Activated CD8-positive, alpha-beta memory T cell treated with anti-CD3 and anti-CD28 coated beads for 48 hours (primary cell): ENCODE measurements at regions not wholly inside any gene's neighbourhood (a gene's known extent, or its start where the extent isn't known, plus 50 kb on each side); places are given as distances from the start of the nearest gene placed in this dataset.
"Not testable (repeated sequence)": the region's sequence is repeated elsewhere in the genome, so short reads cannot be mapped to it uniquely, and the experiment has no call there.

Source experiments
- DNase-seq, 3 experiments: peaks; one replicate each; pipeline ENCODE4 v3.0.0-alpha.2; 2020; ENCODE audit warnings: low read depth in 2 of 3, low spot score in 2 of 3

DNA sequence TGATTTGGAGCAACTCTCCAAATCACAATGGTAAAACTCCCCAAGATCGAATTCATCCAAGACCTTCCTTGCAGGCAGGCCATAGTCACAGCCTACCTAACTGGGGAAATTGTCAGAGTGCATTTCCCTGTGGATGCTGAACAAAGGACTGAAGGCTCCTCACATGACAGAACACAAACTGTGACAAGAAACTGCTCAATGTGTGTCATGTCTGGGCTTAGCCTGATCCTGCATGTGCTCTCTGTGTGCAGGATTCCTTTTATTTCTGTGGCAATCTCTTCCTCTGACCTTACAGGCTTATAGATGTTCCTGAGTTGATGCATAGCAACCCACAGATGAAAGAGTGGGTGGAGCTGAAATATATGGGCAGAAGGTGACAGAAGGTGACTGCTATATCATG, 465.8 kb downstream of the ICE1 start:
- no peak for DNase-seq

GRCh38 chr5:5887833-5888232, 465.4 kb downstream of the ICE1 start:
- DNase-seq: no peak

GRCh38 chr5:5886812-5887486, 464.5 kb downstream of the ICE1 start:
- DNase-seq: peak in 1 of 3 experiments; percentile 2

GRCh38 chr5:5886353-5886752, 463.9 kb downstream of the ICE1 start:
- no peak for DNase-seq

DNA sequence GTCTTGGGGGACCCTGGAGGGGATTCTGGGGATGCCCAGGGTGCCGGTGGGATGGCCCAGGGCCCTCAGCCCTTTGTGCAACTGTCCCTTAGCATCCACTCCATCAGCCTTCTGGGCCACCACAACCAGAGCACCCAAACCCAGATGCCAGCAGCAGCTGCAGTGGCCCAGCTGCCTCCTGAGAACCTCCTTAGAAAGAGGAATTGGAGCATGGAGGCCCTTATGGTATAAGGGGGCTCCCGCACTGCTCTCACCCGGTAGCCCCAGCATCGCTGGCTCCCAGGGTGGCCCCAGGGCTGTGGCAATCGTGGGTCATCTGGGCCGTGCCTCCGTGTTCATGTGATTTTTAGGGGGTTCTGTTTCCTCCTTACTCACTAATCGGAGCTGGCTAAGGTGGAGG, 463.3 kb downstream of the ICE1 start:
- no peak for DNase-seq

DNA sequence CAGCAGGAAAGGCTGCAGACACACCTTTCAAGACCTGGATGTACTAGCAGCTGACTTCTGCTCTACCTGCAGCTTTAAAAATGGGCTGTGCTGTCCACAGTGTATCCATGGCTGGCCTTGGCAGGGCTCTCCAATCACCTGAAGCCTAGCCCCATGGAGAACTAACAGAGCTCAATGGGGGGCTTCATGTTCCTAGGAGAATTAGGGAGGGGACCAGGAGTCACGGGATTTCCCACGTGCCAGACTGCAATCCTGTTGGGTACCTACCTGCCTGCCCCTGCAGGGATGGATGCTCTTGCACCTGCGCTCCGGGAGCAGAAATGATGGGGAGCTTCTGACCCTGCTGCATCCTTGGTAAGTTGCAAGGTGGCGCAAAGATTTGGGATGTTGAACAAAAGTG, 462.1 kb downstream of the ICE1 start:
- no peak for DNase-seq

DNA sequence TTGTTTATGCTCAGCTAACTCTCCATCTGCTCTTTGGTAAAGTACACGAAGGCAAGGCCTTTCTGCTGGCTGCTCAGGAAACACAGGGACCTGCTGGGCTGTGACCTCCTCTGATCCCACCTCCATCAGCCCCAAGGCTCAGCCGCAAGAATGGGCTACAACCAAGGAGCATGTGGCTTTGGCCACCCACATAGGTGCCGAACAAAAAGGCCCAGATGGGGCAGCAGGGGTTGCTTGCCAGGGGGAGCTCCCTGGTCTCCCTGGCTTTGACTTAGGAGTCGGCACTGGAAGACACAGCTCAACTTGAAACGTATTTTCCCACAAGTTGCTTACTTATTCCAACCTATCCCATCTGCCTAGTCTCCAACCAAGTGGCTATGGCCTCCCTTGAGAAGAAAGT, 461.1 kb downstream of the ICE1 start:
- DNase-seq: no peak

DNA sequence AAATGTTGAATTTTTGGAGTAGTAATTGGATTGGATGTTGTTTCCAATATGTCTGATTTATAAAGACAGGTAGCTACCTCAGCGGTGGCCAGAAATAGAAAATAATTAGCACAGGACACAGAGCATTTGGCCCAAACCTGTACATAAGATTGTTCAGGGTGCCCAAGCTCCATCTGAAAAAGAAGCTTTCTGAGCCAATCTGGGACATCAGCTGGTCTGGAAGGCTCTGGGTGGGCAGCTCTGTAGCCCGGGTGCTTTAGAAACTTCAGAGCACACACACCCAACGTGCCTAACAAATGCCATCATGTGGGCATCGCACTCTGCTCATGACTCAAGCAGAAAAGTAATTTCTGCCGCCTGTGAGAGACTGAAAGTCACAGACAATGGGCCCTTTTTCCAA, 460.7 kb downstream of the ICE1 start:
- no peak for DNase-seq

DNA sequence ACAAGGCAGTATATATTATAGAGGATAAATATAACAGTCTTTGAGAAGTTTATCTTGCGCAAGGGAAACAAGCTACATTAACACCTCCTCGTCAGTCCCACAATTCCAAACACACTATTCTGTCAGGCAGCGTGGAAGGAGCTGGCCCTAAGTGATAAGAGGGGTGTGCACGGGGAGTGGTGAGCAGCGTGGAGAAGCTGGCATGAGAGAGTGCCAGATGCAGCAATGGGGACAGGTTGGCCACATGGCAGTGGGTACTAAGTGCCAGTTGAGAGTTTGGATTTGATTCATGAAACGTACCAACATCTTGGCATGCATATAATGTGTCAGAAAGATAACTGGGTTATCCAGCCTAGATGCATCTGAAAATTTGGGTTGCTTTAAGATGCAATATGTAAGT, 460.2 kb downstream of the ICE1 start:
- no peak for DNase-seq

DNA sequence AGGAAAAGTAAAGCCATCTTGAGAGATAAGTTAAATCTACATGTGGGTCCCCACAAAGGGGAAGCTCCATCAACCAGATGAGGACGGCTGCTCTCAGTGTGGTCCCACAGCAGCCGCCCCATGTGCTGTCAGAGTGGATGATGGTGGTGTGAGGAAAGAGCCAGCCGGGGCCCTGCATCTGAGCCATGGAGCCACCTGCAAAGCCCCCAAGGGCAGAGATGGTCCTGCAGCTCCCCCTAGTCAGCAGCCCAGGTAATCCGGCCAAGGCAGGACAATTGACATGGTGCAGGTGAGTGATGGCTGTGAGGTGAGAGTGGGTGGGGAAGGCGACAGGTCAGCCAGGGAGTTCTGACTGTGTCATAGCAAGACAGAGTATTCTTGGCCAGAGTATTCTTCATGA, 458.8 kb downstream of the ICE1 start:
- no peak for DNase-seq

DNA sequence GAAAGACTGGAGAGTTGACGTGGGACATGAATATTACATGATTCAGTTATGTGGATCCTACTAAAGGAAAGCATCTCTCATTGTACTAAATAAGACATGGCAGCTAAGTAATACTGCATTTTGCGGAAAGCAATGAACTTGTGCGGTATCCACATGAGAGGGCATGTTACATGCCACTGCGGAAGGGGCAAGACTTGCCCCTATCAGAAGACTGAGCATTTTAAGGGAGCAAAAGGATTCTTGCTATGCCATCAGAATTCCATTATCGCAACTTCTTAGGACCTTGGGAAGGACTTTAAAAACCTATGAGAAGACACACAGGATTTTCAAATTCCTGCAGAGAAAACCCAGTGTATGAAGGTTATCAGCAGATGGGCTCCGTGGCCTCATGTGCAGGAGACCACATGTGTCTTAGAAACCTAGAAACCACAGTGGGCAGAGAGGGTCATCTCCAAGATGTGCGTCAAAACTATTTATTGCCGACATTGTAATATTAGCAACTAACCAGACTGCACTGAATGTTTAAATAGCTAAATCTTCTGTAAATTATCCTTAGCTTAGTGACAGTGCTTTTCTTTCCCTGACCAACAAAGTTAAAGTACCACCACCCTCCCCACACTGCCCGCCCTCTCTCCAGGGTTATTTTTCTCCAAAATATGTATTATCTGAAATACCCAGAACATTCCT, 457.7 kb downstream of the ICE1 start:
- no peak for DNase-seq

- no peak for DNase-seq
Measured at GRCh38 chr5:5857396-5857795, 434.9 kb downstream of the ICE1 start.

- no peak for DNase-seq
Measured at GRCh38 chr5:5854087-5854486, 431.6 kb downstream of the ICE1 start.

DNA sequence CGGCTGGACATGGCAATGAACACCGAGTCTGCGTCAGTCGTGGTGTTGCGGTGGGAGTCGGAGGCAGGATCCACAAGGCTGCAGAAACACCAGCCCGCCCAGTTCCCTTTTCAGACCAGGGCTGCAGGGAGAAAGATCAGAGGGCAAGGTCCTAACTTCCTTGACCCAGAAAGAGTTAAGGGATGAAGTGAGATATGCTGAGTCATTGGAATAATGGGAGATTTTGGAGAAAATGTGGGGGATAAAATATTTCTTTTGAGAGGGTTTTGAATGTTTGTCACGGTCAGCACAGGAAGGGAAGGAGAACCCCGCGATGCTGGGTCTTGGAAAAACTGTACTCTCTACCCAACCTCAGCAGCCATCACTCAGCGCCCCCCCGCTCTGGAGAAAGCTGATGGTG, 416.0 kb downstream of the ICE1 start:
- no peak for DNase-seq

DNA sequence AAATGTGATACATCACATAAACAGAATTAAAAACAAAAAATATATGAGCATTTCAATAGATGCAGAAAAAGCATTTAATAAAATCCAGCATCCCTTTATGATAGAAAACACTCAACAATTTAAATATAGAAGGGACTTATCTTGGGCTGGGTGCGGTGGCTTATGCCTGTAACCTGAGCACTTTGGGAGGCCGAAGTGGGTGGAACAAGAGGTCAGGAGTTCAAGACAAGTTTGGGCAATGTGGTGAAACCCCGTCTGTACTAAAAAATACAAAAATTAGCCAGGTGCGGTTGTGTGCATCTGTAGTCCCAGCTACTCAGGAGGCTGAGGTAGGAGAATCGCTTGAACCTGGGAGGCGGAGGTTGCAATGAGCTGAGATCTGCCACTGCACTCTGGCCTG, 409.1 kb downstream of the ICE1 start:
- not testable (repeated sequence) for DNase-seq

DNA sequence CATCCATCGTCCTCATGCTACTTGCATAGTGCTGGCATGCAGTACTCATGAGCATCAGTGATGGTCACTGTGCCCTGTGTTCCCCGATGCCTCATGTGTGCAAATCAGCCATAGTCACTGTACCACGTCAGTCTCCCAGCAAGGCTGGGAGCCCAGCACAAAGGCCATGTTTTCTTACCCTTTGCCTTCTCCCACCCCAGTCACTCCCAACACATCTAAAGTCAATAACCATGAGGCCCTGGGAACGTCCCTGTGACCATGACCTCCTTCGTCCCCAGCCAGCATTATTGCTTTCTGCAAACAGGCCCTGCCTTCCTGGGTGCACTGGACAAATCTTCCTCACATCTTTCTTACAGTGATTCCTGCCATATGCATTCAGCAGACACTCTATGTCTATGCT, 406.1 kb downstream of the ICE1 start:
- no peak for DNase-seq

- DNase-seq: no peak
Measured at GRCh38 chr5:5826911-5827310, 404.4 kb downstream of the ICE1 start.

DNA sequence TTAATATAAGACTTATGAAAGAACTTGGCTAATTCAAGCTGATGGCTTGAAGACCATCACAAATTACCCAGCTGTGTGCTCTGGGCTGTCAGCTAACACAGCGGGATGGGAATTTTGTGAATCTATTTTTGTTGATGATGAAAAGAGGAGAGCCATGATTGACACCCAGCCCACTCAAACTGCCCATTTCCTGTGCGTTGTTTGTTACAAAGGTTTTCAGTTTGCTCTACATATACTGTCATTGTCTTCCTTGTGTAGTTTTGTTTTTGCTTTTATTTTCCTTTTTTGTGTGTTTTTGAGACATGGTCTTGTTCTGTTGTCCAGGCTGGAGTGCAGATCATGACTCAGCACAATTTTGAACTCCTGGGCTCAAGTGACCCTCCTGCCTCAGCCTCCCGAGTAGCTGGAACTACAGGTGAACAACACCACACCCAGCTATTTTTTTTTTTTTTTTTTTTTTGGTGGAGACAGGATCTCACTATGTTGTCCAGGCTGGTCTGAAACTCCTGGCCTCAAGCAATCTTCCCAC, 400.3 kb downstream of the ICE1 start:
- no peak for DNase-seq

DNA sequence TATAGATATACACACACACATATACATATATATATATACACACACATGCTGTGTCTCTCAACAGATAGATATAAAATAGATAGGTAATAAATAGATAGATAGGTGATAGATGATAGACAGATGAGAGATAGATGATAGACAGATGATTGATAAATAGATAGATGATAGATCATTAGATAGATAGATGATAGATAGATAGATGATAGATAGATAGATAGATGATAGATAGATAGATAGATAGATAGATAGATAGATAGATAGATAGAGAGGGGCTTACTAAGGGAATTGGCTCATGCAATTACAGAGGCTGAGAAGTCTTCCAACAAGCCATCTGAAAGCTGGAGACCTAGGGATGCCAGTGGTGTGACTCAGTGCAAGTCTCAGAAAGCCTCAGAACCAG, 394.5 kb downstream of the ICE1 start:
- no peak for DNase-seq

- DNase-seq: no peak
Measured at GRCh38 chr5:5813441-5813840, 391.0 kb downstream of the ICE1 start.

DNA sequence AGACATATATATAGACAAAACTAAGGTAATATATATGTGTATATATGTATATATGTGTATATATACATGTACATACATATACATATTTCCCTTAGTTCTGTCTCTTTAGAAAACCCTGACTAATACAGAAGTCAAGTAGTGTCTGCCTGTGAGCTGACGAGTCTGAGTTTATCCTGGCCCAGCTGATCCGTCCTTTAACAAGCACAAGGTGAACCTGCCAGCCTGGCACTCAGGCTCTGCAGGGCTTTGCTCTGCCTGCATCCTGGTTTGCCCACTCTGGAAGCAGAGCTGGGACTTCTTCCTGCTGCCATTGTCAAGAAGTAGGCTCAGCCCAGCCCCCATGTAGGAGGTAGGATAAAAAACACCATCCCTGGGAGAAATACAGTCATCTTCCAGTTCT, 388.0 kb downstream of the ICE1 start:
- no peak for DNase-seq

DNA sequence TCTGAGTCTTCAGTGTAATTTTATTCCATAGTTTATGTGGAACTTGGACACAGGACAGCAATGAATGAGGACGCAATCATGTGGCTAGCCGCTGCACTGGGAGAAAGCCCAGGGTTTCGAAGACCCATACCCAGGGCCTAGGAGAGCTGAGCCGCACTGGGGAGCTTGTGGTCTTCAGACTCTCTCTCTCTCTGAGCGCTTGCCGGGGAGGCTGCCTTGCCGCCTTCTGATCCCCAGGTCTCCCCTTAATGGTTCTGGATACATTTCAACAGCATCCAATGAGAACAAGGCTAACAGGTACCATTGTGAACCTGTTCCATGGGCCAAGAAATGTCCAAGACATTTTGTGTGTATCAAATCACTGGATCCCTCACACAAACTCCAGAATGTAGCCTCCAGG, 383.4 kb downstream of the ICE1 start:
- no peak for DNase-seq
